Peyer's patch (tissue), 4 donors: ENCODE measurements at regions not wholly inside any gene's neighbourhood (a gene's known extent, or its start where the extent isn't known, plus 50 kb on each side); places are given as distances from the start of the nearest gene placed in this dataset.
"Not testable (repeated sequence)": the region's sequence is repeated elsewhere in the genome, so short reads cannot be mapped to it uniquely, and the experiment has no call there.

ENCODE experiments used
- DNase-seq, 3 donors: peaks; one replicate each; pipeline ENCODE4 v3.0.0-alpha.2; 2017 to 2019
- H3K27ac ChIP-seq, 4 donors: fragments of 200-600 bp; sonication (generic); one replicate each; pipeline ENCODE4 v1.5.1; 2016 to 2019
- H3K27me3 ChIP-seq, 2 donors: fragments of 200-600 bp; sonication (generic); one replicate each; pipeline ENCODE4 v1.5.1; 2019
- H3K36me3 ChIP-seq, 3 donors: fragments of 200-600 bp; sonication (generic); one replicate each; pipeline ENCODE4 v1.5.1; 2016 to 2019
- H3K4me1 ChIP-seq, 4 donors: fragments of 200-600 bp; sonication (generic); one replicate each; pipeline ENCODE4 v1.5.1; 2016 to 2019
- H3K4me3 ChIP-seq, 4 donors: fragments of 200-600 bp; sonication (generic); 1 replicate in 3 of 4; 2 replicates in 1 of 4; pipeline ENCODE4 v1.5.1; 2016 to 2019; ENCODE audit warnings: mild to moderate bottlenecking in 1 of 4
- H3K9me3 ChIP-seq, 4 donors: fragments of 200-600 bp; sonication (generic); one replicate each; pipeline ENCODE4 v1.5.1; 2016 to 2019; ENCODE audit warnings: mild to moderate bottlenecking in 1 of 4
- CTCF ChIP-seq, 6 experiments: fragments of 450-650 bp in 4 of 6; fragments of 200-600 bp in 2 of 6; sonication (generic) in 1 of 6; IDR thresholded peaks; one replicate each; pipeline ENCODE4 v1.5.1; 2017 to 2019; ENCODE audit warnings: antibody characterized with exemption in 6 of 6, mild to moderate bottlenecking in 3 of 6, moderate library complexity in 1 of 6
- POLR2A ChIP-seq, 2 donors: fragments of 450-650 bp; IDR thresholded peaks; one replicate each; pipeline ENCODE4 v1.5.1; 2017; ENCODE audit warnings: antibody characterized with exemption in 2 of 2, mild to moderate bottlenecking in 2 of 2, moderate library complexity in 2 of 2

- no peak overlapping the region for H3K4me3 ChIP-seq
- DNase-seq, result no peak
- TF ChIP-seq POLR2A (IDR thresholded peaks at IDR 0.05) (no peak), CTCF (IDR thresholded peaks at IDR 0.05) (no peak)
Measured at GRCh38 chrX:44767308-44767707, 76.5 kb upstream of the DUSP21 start.

GRCh38 chrX:44765556-44765955 is 78.3 kb upstream of the DUSP21 start:
- Histone ChIP-seq H3K9me3 (no peaks in the 10 kb centered on the region), H3K4me3 (no peak overlapping the region), H3K4me1 (no peaks in the 10 kb centered on the region), H3K36me3 (no peaks in the 10 kb centered on the region), H3K27ac (no peak overlapping the region), H3K27me3 (no peaks in the 10 kb centered on the region)
- DNase-seq, result no peak
- TF ChIP-seq POLR2A (IDR thresholded peaks at IDR 0.05), result no peak
- TF ChIP-seq CTCF (IDR thresholded peaks at IDR 0.05), result no peak

More at GRCh38 chrX:44767308-44767707, 76.5 kb upstream of the DUSP21 start:
- Histone ChIP-seq H3K4me1 (no peaks in the 10 kb centered on the region), H3K27me3 (no peaks in the 10 kb centered on the region), H3K36me3 (no peaks in the 10 kb centered on the region), H3K27ac (no peak overlapping the region), H3K9me3 (no peaks in the 10 kb centered on the region)

GRCh38 chrX:44747969-44748368 is 95.9 kb upstream of the DUSP21 start:
- no peak for TF ChIP-seq POLR2A (IDR thresholded peaks at IDR 0.05)
- TF ChIP-seq CTCF (IDR thresholded peaks at IDR 0.05), result no peak
- Histone ChIP-seq H3K4me3 (no peak overlapping the region), H3K27me3 (no peaks in the 10 kb centered on the region), H3K27ac (no peak overlapping the region), H3K9me3 (no peaks in the 10 kb centered on the region), H3K4me1 (no peaks in the 10 kb centered on the region), H3K36me3 (no peaks in the 10 kb centered on the region)
- DNase-seq, result no peak

- TF ChIP-seq CTCF (IDR thresholded peaks at IDR 0.05) (no peak), POLR2A (IDR thresholded peaks at IDR 0.05) (no peak)
- Histone ChIP-seq H3K4me1 (no peaks in the 10 kb centered on the region), H3K9me3 (no peaks in the 10 kb centered on the region), H3K4me3 (no peak overlapping the region), H3K36me3 (no peaks in the 10 kb centered on the region), H3K27me3 (no peaks in the 10 kb centered on the region), H3K27ac (no peak overlapping the region)
- no peak for DNase-seq
Measured at GRCh38 chrX:44747317-44747716, 96.5 kb upstream of the DUSP21 start.

- H3K36me3 ChIP-seq, result no peaks in the 10 kb centered on the region
- no peak for DNase-seq
- H3K4me1 ChIP-seq, result no peaks in the 10 kb centered on the region
- H3K9me3 ChIP-seq, result no peaks in the 10 kb centered on the region
- no peak overlapping the region for H3K4me3 ChIP-seq
- H3K27ac ChIP-seq, result no peak overlapping the region
- TF ChIP-seq POLR2A (IDR thresholded peaks at IDR 0.05), result no peak
- TF ChIP-seq CTCF (IDR thresholded peaks at IDR 0.05), result no peak
- no peaks in the 10 kb centered on the region for H3K27me3 ChIP-seq
Measured at GRCh38 chrX:44744799-44745198, 99.0 kb upstream of the DUSP21 start.

- no peak for DNase-seq
- H3K4me3 ChIP-seq, result no peak overlapping the region
- no peaks in the 10 kb centered on the region for H3K4me1 ChIP-seq
- no peaks in the 10 kb centered on the region for H3K9me3 ChIP-seq
- TF ChIP-seq CTCF (IDR thresholded peaks at IDR 0.05) (no peak), POLR2A (IDR thresholded peaks at IDR 0.05) (no peak)
- H3K27me3 ChIP-seq, result no peaks in the 10 kb centered on the region
- H3K27ac ChIP-seq, result no peak overlapping the region
- H3K36me3 ChIP-seq, result no peaks in the 10 kb centered on the region
Measured at GRCh38 chrX:44742480-44743155, 101.2 kb upstream of the DUSP21 start.

GRCh38 chrX:44741859-44742258 is 102.0 kb upstream of the DUSP21 start:
- not testable (repeated sequence) for DNase-seq, H3K27ac ChIP-seq, H3K4me3 ChIP-seq, H3K27me3 ChIP-seq, H3K36me3 ChIP-seq, H3K4me1 ChIP-seq, H3K9me3 ChIP-seq

GRCh38 chrX:44741458-44741857 is 102.4 kb upstream of the DUSP21 start:
- DNase-seq, H3K27ac ChIP-seq, H3K4me3 ChIP-seq, H3K9me3 ChIP-seq, H3K4me1 ChIP-seq, H3K36me3 ChIP-seq, H3K27me3 ChIP-seq: not testable (repeated sequence)
